Stimulated activated CD8-positive, alpha-beta memory T cell treated with anti-CD3 and anti-CD28 coated beads, Interleukin-15, amount 100 ng/mL, for 4 hours (primary cell): ENCODE measurements at regions not wholly inside any gene's neighbourhood (a gene's known extent, or its start where the extent isn't known, plus 50 kb on each side); places are given as distances from the start of the nearest gene placed in this dataset.

Experiments used
- DNase-seq, 2 donors: peaks; one replicate each; pipeline ENCODE4 v3.0.0-alpha.2; 2020; ENCODE audit warnings: low read depth in 2 of 2

DNA sequence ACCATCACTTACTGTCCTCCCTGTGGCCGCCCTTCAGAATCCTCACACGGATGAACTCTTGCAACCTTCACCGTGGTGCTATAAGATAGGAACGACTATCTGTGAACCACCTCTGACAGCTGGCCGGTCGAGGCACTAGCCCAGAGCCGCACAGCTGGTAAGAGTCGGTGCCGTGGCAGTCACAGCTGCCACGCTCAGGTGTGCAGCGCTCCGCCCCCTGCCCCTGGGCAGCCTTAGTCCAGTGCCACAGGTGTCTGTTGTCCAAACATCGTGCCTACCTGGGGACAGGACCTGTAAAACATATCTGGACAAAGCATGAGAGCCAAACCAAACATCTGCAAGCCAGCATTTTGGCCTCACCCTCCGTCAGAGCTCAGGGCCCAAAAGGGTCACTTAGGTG is 55.3 kb upstream of the SALL3 start:
- DNase-seq = no peak

DNA sequence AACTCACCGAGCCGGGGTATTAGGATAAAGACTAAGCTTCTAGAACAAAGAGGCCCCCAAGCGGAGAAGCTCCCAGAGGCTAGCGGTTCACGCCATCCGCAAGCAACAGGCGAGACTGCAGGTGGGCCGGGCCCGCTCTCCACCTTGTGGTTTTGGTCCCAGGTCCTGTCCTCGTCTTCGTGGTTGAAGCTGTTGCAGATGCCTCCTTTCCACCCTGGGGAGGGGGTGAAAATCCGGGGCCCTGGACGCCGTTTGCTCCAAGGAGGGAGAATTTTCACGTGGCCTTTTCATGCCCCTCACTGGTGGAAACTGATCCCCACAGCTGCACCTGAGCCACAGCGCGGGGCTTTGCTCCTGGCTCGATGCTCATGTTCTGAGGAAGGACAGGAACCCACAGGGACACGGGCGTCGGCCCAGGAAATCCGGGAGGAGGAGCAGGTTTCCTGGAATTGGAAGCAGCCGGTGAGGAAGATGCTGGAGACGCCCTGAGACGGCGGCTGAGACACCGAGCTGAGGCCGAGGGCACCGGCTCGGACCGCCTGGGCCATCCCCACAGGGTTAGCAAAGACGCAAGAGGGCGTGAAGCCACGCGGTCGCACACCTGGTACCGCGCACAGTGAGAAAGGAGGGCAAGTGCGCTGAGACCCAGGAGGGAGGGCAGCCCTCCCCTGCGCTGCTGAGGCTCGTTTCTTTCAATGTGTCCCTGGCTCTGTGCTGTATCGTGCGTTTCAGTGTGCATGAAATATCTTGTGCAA is 54.7 kb upstream of the SALL3 start:
- DNase-seq = no peak

DNA sequence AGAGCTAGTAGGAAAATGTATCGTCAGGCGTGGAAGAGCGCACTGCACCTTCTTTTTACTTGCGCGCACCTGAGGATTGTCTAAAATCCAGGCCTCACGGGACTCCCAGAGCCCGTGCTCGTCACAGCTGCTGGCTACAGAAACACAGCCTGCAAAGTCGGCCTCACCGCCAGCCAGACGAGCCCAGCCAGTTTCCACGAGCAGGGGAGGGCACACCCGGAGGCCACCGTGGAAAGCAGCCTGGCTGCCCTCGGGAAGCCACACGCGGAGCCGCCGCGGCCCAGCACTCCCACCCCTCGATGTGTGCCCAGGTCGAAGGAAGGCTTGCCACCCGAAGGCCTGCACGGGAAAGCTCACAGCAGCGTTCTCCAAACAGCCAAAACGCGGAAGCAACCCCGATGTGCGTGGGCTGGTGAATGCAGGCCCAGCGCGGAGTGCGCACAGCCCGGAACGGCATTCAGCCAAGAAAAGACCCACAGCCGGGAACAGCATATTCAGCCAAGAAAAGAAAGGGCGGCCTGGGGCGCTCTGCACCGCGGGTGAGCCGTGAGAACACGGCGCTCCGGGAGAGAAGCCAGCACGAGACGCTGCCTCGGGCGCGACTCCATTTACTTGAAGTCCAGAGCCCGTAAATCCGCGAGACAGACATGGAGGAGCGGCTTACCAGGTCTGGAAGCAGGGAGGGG is 53.9 kb upstream of the SALL3 start:
- DNase-seq = no peak

DNA sequence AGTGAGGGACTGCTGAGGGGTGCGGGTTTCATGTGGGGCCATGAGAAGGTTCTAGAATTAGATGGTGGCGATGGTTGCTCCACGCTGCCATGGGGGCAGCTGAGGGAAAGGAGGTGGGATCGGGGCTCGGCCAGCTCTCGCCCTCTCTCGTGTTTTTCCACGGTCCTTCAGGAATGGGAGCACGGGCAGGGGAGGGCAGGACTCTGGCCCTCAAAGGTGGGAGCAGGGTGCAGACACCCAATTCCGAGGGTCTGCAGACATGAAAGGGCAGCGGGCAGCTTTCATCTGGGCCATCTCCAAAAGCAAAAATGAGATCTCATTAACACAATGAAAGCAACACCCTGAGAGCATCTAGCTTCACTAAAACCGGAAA is 53.4 kb upstream of the SALL3 start:
- no peak for DNase-seq

DNA sequence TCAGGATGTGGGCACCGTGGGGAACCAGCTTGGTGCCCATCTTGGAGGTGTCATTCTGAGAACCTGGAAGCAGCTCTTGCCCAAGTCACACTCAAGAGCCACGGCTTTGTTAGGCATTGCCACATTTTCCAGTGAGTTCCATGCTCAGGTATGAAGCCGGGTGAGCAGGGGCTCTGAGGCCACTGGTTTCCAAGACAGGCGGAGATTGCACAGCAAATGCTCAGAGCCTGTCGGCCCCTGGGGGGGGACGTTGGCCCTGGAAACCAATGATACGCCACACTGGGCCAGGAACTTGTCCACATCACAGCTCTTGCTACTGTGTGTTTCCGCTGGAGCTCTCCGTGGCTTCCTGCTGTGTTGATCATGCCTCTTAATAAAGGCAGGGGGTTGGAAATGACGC is 52.5 kb upstream of the SALL3 start:
- DNase-seq = no peak

DNA sequence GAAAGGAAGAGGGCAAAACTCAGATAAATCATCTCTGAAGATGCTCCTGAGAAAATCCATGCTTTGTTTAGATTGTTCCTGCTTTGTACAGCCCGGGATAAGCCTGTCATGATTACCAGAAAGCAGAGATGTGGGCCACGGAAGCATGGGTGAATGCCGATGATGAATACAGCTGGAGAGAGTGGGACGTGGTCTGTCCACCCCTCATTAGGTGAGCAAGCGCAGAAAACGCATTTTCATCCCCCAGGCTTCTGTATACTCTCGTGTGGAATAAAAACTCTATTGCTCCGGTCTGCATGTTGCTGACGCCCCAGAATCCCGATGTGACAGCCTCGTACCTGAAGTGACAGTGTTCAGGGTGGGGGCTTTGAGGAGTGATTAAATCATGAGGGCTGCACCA is 52.0 kb upstream of the SALL3 start:
- no peak for DNase-seq

DNA sequence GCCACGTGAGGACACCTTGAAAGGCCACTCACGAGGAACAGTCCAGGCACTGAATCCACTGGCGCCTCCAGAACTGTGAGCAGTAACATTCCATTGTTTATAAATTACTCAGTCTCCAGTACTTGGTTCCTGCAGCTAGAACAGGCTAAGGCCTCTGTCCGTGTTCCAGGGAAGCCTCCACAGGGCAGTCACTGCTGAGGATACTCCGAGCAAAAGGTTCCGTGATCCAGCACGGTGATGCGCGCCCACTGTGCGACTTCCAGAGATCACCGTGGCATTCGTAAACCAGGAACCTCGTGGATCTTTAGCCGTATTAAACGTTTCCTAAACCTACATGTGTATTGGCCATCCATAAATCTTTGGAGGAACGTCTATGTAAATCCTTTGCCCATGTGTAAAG is 51.5 kb upstream of the SALL3 start:
- DNase-seq = no peak

DNA sequence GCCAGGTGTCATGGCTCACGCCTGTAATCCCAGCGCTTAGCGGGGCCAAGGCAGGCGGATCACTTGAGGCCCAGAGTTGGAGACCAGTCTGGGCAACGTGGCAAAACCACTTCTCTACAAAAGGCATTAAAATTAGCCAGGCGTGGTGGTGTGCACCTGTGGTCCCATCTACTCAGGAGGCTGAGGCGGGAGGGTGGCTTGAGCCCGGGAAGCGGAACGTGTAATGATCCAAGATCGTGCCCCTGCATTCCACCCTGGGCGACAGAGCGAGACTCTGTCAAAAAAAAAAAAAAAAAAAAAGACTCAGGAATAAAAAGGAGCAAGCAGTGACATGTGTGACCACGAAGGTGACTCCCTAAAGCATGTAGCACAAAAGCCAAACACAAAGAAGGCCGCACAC is 50.1 kb upstream of the SALL3 start:
- no peak for DNase-seq
